Head of caudate nucleus (tissue), 42 donors: ENCODE measurements at regions not wholly inside any gene's neighbourhood (a gene's known extent, or its start where the extent isn't known, plus 50 kb on each side); places are given as distances from the start of the nearest gene placed in this dataset.
A peak's percentile ranks its signal among the peaks of the same experiment; 100 is the strongest.

ENCODE experiments used
- DNase-seq, 42 donors: peaks; one replicate each; pipeline versions ENCODE4 v3.0.0 to v3.0.0-alpha.2; 2020 to 2021; ENCODE audit warnings: mixed read lengths in 7 of 42
- intact Hi-C: fragments of 100-400 bp; cut with DNase I; formaldehyde crosslinking; loops from one replicate; pipeline ENCODE4 v1.15.0; 2022

DNA sequence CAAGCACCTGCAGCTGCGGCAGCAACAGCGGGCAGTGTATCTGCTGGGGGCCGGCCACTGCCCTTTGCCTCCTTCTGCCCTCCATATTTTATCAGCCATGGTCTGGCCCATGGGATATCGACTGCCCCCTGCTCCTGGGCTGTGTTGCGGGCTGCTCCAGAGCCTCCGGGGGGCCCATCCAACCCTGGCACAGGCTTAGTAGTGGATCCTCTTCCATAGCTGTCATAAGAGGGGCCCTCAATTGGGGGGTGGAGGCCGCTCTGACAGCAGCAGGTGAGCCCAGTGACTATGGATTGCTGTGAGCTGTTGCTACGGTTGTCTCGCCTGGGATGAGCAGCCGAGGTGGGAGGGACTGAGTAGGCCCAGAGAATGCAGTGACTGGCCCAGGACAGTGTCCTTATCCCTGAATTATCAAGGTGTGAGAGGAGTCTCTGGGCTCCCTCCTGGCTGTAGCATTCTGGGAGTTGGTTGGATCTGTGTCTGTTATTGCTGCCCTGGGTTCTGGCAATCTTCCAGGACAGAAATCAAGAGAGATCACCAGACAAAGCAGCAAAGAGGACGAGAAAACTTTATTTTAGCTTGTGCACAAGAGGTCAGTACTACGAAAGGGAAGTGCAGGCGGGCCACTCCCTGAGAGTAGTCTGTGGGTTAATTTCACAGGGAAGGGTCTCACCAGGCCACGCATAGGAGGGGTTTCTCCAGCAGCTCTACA lies 145.1 kb downstream of the ASB1 start:
- no peak for DNase-seq

DNA sequence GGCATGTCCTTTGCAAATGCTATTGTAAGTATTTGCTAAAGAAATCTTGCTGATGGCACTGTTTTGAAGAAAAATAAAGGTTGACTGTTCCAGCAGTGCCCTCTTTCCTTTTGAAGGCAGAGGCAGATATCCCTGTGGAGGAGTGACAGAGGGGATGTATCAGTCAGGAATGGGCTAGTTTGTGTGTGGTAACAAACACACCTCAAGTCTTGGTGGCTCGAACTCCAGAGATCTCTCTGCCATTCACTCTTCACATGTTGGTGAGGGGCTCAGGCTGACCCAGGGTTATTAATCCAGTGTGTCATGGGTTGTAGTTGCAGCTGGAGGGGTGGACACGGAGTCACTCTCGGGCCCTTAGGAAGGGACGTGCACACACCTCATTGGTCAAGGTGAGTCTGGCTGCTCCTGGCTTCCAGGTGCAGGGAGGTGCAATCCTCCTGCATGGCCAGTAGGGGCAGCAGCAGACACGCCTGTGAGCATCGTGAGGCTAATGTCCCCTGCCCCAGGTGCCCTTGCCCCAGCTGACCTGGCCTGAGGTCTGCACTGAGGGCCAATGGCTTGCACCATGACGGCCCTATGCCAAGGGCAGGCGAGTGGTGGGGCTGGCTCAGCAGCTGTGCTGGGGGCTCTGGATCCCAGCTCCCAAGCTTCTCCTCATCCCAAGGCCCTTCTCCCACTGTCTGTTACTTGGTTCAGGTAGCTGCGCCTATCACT lies 146.5 kb downstream of the ASB1 start:
- no peak for DNase-seq

More for the DNA sequence above, 145.1 kb downstream of the ASB1 start:
- intact Hi-C loops, result no loop called here

DNA sequence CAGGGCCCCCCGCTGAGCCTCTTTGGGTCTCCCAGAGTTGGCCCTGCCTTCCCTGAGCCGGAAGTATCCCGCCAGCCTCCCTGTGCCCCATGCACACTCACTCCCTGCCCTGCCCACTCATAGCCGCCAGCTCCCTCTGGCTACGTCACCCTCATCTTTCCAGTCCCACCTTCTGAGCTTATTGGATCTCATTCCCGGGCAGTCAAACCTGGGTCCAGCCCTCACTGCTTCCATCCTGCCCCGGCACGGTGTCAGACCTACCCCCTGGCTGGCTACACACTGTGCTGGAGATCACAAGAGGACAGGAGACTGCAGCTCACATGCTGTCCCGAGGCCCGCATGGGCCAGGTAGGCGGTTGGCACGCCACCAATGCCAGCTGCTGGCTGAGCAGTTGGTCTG lies 147.2 kb downstream of the ASB1 start:
- intact Hi-C loops, result no loop called here
- DNase-seq, result peak in 1 of 42 donors; percentile 20

More for the DNA sequence above, 146.5 kb downstream of the ASB1 start:
- intact Hi-C loops, result no loop called here

DNA sequence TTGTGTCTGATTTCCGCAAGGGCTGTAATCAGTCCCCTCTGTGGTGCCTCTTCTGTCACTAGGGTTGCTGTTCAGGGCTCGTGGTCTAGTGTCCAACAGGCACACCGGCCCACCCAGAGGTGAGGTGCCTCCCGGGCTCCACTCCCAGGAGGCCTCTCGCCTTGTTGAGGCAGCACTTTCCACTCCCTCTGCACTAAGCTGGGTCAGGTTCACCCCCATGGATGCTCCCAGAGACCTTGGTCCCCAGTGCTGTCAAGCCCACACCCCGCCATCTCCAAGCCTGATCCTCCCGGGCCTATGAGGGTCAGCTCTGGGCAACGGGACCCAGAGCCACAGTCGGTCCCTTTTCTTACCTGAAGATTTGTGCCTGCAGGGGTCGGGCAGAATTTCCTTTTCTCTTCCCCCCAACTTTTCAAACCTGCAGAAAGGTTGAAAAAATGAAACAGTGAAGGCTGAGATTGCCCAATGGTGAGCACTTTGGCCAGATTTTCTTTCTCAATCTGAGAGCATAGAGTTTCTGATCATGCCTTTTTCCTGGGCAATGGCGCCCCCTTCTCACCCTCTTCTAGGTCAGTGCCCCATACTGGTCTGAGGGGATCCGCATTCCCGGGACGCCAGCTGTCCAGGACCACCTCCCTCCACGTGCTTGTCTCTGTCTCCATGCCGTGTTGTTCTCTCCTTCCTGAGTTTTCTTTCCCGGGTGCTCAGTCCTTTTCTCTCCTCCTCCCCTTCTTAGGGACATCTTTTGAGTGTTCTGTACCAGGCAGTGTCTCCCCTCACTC lies 148.0 kb downstream of the ASB1 start:
- DNase-seq, result peak in 1 of 42 donors; percentile 25

DNA sequence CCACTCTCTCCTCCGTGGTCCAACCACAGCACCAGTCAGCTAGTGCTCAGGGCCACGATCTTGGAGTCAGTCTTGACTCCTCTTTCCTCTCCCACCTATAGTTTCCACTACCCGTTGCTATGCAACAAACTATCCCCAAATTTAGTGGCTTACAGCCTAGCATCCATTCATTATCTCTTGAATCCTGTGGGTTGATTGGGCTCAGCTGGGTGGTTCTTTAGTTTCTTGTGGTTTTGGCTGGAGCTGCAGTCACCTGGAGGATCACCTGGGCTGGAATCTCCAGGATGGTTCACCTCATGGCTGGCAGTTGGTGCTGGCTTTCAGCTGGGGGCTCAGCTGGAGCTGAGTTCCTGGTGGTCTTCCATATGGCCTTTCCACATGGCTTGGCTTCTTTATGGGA lies 149.9 kb downstream of the ASB1 start:
- intact Hi-C loops, result no loop called here
- DNase-seq, result no peak

More for the DNA sequence above, 148.0 kb downstream of the ASB1 start:
- intact Hi-C loops, result no loop called here

DNA sequence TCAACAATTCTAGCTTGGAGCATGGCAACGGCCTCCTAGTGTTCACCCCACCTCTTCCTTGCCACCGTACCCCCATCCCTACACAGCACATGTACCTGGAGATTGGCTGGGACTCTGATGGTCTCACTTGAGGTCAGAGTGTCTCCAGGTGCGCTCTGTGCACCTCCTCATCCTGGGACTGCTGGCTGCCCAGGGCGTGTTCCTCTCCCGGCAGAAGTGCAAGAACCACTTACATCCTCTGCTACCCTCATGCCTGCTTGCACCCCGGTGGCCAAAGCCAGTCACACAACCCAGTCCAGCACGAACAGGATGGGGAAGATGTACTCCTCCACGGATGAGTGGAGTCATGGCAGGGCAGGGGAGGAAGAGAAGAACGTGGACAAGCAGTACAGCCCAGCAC lies 151.5 kb downstream of the ASB1 start:
- peak in 1 of 42 donors; percentile 17 for DNase-seq
- intact Hi-C loops, result no loop called here

DNA sequence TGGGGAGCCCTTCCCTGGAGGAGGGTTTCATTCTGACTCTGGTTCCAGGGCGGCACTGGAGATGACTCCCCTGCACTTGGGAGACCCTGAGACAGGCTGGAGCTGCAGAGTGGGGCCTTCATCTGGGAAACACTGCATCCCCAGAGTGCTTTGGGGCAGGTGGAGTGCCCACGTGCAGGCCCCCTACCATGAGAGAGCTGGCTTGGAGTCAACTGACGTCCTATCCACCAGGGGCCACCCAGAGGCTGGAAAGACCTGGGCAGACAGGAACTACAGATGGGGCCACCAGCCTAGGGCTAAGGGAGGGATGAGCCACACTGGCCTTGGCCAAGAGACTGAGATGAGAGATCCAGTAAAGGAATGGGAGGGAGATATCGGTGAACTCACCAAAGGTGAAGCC lies 153.8 kb downstream of the ASB1 start:
- intact Hi-C loops, result no loop called here
- no peak for DNase-seq

DNA sequence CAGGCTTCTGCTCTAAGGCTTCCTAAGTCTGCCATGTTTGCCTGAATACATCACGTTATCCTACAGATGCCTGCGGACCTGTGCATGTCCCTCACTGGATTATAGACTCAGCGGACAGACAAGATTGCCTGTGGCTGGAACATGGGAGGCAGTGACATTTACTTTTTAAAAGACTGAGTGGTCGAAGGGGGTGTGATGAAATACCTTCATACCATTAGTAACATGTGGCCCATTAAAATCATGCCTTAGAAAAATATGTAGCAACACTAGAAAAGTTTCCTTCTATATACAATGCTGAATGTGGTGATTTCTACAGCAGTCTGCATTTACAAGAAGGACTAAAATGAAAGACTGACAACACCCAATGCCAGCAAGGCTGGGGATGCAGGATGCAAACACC lies 154.4 kb downstream of the ASB1 start:
- peak in 1 of 42 donors; percentile 7 for DNase-seq
- intact Hi-C loops, result no loop called here

DNA sequence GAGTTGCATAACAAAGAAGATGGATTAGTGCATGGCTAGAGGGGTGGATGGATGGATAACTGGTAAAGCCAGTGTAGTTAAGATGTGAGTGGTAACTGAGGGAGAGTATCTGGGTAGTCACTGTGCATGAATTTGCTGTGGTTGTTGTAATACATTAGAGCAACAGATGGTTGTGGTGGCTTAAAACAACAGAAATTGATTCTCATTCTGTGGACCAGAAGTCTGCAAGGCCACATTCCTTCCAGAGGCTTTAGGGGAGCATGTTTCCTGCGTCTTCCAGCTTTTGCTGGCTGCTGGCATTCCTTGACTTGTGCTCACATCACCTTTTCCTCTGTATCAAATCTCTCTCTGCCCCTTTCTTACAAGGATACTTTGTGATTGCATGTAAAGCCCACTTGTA lies 155.4 kb downstream of the ASB1 start:
- intact Hi-C loops, result no loop called here
- no peak for DNase-seq

DNA sequence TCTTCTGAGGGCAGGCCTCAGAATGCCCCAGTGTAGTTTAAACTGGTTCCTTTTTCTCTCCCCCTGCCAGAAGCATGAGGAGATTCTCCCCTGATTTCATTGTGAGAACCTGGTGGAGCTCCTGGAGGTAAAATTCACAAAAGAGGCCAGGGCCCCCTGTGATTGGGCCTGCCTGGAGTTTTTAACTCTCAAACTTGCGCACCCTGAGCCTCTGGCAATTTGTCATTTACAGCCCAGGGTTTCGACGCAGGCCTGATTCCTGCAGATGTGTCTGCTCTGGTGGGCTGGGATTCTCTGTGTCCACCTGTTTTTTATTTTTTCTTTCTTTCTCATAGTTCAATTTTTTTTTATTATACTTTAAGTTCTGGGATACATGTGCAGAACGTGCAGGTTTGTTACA lies 157.9 kb downstream of the ASB1 start:
- intact Hi-C loops, result no loop called here
- DNase-seq, result peak in 2 of 42 donors; percentile 16 to 25

DNA sequence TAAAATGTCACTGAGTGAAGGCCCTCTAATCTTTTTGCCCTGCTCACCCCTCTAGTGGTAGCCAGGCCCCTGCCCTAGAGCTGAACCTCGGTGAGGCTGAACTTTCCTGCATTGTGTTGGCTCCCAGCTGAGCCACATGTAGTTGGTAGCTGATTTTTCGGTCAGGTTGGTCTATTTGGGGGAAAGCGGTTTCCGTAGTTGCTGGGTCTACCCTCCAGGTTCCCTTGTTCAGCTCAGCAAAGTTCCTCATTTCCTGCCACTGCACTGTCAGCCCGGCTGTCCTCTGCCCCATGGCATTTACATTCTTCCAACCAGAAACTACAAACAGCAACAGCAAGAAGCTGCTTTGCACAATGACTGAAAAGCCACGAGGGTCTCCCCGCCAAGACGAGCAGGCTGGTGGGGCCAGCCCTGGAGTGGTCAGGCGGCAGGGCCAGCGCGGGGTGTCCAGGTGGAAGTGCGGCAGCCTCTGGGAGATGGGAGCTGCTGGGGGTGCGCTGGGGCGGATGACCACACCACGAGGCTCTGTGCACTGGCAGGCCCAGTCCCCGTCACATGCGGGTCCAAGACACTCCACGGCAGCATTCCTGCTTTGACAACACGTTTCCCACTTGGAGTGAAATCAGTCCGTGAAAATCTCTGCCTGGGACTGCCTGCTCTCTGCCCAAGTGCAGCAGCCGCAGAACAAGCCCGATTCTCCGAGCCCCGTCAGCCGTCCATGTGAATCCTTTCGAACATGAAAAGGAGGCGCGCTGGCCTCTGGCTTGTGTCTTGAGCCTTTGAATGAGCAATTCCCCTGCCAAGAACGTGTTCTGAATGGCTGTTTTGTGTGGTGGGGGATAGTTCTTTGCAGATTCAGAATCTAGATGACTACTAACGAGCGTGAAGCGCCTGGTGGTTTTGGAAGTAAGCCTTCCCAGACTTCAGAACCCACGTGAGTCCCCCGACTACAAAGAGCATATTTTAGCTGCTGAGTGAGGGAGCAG lies 159.4 kb downstream of the ASB1 start:
- intact Hi-C loops, result no loop called here
- peak in 36 of 42 donors; percentile 11 to 73 (median 42) for DNase-seq

DNA sequence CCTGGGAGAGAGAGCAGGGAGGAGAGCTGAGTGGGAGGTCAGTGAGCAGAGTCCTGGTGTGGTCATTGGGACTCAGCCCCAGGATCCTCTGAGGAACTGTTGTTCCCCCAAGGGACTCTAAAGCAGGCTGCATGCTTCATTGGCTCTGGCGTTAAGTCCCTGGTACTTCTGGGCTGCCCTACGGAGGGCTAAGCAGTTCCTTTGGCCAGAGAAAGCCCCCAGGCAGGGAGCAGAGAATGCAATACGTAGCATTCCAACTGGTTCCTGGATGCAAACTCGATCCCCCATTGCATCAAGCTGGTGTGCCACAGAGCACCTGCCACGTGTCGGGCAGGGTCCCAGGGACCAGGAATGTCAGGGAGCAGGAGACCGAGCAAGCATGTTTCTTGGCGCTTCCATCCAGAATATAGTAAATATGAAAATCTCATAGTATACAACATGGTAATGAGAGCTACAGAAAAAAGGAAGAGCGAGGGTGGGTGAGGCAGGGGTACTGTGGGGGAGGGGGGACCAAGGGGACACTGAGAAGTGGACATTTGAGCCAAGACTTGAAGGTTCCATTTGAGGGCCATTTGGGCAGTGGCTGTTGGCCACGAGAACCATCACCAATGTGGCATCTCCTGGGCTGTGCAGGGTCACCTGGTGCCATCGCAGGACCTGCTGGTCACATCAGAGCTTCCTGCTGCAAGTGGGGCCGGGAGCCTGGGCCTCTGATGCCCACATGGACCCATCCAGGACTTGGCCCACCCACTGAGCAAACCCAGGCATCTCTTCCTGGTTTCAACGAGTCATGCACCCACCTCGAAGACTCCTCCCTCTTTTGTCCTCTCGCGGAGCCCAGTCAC lies 160.4 kb downstream of the ASB1 start:
- peak in 1 of 42 donors; percentile 29 for DNase-seq
- intact Hi-C loops, result no loop called here

DNA sequence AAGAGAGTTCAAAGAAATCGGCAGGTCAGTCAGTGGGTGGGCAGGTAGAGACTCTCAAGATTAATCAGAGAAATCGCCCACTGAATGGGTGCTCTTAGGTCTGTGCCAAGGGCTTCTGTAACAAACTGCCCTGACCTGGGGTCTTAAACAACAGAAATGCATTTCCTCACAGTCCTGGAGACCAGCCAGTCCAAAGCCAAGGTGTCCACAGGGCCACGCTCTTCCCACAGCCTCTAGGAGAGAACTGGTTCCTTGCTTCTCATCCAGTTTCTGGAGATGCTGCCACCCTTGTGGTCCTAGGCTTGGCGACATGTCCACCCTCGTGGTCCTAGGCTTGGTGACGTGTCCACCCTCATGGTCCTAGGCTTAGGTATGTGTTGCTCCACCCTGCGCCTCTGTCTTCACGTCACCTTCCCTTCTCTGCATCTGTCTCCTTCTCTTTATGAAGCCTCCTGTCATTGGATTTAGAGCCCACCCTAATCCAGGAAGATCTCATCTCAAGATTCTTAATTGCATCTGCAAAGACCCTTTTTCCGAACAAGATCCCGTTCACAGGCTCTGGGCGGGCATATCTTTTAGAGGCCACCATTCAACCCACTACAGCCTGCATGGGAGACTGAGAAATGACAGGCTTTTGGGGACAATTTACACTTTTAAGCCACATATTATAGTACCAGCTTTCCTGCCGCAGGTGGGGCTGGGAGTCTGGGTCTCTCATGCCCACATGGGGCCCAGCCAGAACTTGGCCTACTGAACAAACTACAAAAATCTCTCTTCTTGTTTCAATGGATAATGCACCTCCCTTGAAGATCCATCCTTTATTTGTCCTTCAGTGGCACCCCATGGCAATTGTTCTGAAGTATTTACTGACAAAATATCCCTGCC lies 161.3 kb downstream of the ASB1 start:
- DNase-seq, result peak in 1 of 42 donors; percentile 11
- intact Hi-C loops, result no loop called here

DNA sequence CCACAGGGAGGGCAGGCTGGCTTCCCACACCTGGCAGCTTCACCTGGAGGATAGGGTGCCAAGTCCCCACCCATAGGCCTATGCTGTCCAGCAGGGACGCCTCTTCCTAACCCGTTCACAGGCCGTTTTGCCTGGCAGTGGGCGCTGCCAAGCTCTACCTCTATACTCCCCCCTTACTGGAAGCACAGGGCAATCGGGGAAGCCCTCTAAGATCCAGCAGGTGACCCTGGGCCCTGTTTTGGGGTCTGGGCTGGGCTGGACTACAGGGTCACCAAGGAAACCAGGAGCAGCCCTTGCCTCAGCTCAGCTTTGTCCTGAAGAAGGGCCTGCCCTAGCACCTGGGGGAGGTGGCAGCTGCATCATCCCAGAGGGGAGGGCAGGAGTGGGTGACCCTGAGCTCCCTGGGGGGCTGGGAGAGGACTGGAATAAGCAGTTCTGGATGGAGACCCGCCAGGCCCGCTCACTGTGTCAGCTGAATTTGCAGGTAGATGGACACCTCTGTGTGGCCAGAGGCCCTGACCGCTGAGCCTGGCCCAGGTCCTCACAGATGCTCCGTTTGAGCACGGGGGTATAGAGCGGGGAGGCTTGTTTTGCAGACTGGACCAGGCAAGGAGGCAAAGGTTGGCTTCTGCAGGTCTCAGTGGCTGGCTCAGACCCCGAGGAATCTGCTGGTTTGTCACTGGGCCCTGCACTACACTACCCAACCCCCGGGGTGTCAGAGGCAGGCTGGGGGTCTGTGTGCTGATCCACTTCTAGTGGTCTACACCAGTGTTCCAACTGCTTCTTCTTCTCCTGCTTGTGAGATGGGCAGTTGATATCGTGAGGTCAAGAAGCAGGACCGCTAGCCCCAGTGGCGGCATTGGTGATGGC lies 163.1 kb downstream of the ASB1 start:
- intact Hi-C loops, result no loop called here
- peak in 2 of 42 donors; percentile 22 to 30 for DNase-seq

DNA sequence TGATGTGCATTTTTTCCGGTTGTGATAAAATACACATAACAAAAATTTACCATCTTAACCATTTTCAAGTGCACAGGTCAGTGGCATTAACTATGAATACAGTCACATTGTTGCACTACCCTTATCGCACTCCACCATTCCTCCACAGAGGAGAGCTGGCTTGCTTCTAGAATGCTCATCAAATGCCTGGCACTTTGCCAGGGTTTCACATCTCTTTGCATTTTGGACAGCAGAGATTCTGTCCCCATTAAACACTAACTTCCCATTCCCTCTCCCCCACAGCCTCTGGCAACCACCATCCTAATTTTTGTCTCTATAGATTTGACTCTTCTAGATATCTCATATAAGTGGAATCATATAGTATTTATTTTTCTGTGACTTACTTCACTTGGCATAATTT lies 165.0 kb downstream of the ASB1 start:
- intact Hi-C loops, result no loop called here
- peak in 2 of 42 donors; percentile 17 to 37 for DNase-seq

DNA sequence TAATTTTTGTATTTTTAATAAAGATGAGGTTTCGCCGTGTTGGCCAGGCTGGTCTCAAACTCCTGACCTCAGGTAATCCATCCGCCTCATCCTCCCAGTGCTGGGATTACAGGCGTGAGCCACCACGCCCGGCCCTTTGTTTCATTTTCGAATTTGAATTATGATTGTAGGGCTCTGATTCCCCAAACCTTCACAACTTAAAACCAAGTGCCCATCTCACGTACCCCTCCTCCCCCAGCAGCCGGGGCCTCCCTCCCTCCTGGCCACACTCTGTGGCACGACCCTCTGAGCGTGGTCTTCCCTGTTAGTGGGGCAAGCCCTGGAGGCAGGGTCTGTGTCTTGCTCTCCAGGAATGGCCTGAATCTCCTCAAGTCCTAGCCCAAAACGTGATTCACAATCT lies 166.5 kb downstream of the ASB1 start:
- intact Hi-C loops, result no loop called here
- DNase-seq, result no peak
